ENCODE measurements at regions not wholly inside any gene's neighbourhood (a gene's known extent, or its start where the extent isn't known, plus 50 kb on each side); places are given as distances from the start of the nearest gene placed in this dataset.

- TF ChIP-seq NFYB (CRISPR knock-in tag; conservative IDR thresholded peaks at IDR 0.05; ENCODE audit: low read depth): no peak
- no peak for TF ChIP-seq JUN (CRISPR knock-in tag; IDR thresholded peaks at IDR 0.05)
- TF ChIP-seq CTCF (IDR thresholded peaks at IDR 0.05): no peak
- TF ChIP-seq CREB1 (CRISPR knock-in tag; IDR thresholded peaks at IDR 0.05): no peak
- TF ChIP-seq KAT7 (CRISPR knock-in tag; IDR thresholded peaks at IDR 0.05; ENCODE audit: borderline replicate concordance): no peak
- TF ChIP-seq TCF7 (CRISPR knock-in tag; IDR thresholded peaks at IDR 0.05; ENCODE audit: low read depth): no peak
- no peak for TF ChIP-seq SMAD4 (CRISPR knock-in tag; IDR thresholded peaks at IDR 0.05)
- TF ChIP-seq USF2 (CRISPR knock-in tag; IDR thresholded peaks at IDR 0.05): no peak
- no peak for TF ChIP-seq ZNF512 (CRISPR knock-in tag; IDR thresholded peaks at IDR 0.05; ENCODE audit: borderline replicate concordance)
These were observed 277.1 kb downstream of the KLF5 start for GRCh38 chr13:73335944-73336343.

All from WTC11 (cell line).